Heart right ventricle (tissue), 16 donors: ENCODE measurements at regions not wholly inside any gene's neighbourhood (a gene's known extent, or its start where the extent isn't known, plus 50 kb on each side); places are given as distances from the start of the nearest gene placed in this dataset.
"Not testable (repeated sequence)": the region's sequence is repeated elsewhere in the genome, so short reads cannot be mapped to it uniquely, and the experiment has no call there.

Source experiments
- ATAC-seq, 8 donors: fragments of 200-7000 bp; cut with Tn5 transposase; one replicate each; pipeline ENCODE4 v1.9.1; 2020; ENCODE audit warnings: mild to moderate bottlenecking in 8 of 8, moderate library complexity in 8 of 8, moderate number of reproducible peaks in 1 of 8
- DNase-seq, 2 donors: peaks; one replicate each; pipeline ENCODE4 v3.0.0-alpha.2; 2020
- H3K27ac ChIP-seq, 10 donors: fragments of 200-600 bp; sonication (generic) in 2 of 10; one replicate each; pipeline versions ENCODE4 v1.5.0 to v1.8.0; 2020 to 2022; ENCODE audit warnings: mild to moderate bottlenecking in 3 of 10
- H3K27me3 ChIP-seq, 7 donors: fragments of 200-600 bp; one replicate each; pipeline ENCODE4 v1.8.0; 2021 to 2022; ENCODE audit warnings: mild to moderate bottlenecking in 2 of 7
- H3K36me3 ChIP-seq, 9 donors: fragments of 200-600 bp; sonication (generic) in 1 of 9; one replicate each; pipeline versions ENCODE4 v1.5.0 to v1.8.0; 2020 to 2022; ENCODE audit warnings: mild to moderate bottlenecking in 2 of 9
- H3K4me1 ChIP-seq, 9 donors: fragments of 200-600 bp; sonication (generic) in 1 of 9; one replicate each; pipeline versions ENCODE4 v1.5.0 to v1.8.0; 2020 to 2022; ENCODE audit warnings: mild to moderate bottlenecking in 4 of 9
- H3K4me3 ChIP-seq, 10 donors: fragments of 200-600 bp; sonication (generic) in 2 of 10; one replicate each; pipeline versions ENCODE4 v1.5.0 to v1.8.0; 2020 to 2022; ENCODE audit warnings: mild to moderate bottlenecking in 7 of 10, moderate library complexity in 2 of 10
- H3K9me3 ChIP-seq, 11 donors: fragments of 200-600 bp in 10 of 11; sonication (generic) in 2 of 11; one replicate each; pipeline versions ENCODE4 v1.5.0 to v1.8.0; 2013 to 2022; ENCODE audit warnings: mild to moderate bottlenecking in 2 of 11, control low read depth in 1 of 11, moderate library complexity in 1 of 11
- CTCF ChIP-seq, 9 donors: fragments of 200-600 bp; sonication (generic) in 2 of 9; IDR thresholded peaks; one replicate each; pipeline versions ENCODE4 v1.5.0 to v1.8.0; 2021 to 2022; ENCODE audit warnings: antibody characterized with exemption in 9 of 9, mild to moderate bottlenecking in 5 of 9, moderate library complexity in 1 of 9
- WGBS, 2 donors: extraction: QIAGEN DNeasy Blood & Tissue Kit; methylation state at CpG; one replicate each; pipeline ENCODE4 v1.1.7; 2013; ENCODE audit warnings: inconsistent platforms in 1 of 2; 5-methylcytosine and 5-hydroxymethylcytosine counted together
- intact Hi-C, 10 donors: fragments of 100-400 bp; cut with DNase I; formaldehyde crosslinking; loops; one replicate each; pipeline versions ENCODE4 v1.11.1 to v1.14.2; 2022
- donor health status: Arrhythmogenic right ventricular cardiomyopathy.
- donor health status: ischemic (EF 13 %, LVEDD 7.1; RV severe dilation, severe dysfunction).
- donor health status: healthy with polysubstance abuse.
- donor health status: DM: no; HTN: yes; CAD: no.
- donor health status: DM: no; HTN: no; CAD: no.
- donor health status: ischemic (EF 25% LVEDD 6.9; RV normal size, moderate dysfunction).
- donor health status: ischemic (EF 25% LVEDD 5.7; RV mildly dilated, moderate dysfunction).
- donor health status: healthy.
- donor health status: DM: yes; HTN: yes; CAD: no.
- donor health status: Ischemic cardiomyopathy.
- donor health status: ischemic (EF 35%, LVEDD 5.7; RV mildly dilated, moderate dysfunction).
- donor health status: nonischemic (EF 11% LVEDD 7.7; RV severe dilation, severe dysfunction).
- donor health status: DM: yes; HTN: yes; CAD: no.
- donor health status: PGD.
- donor health status: ischemic (EF 29% LVEDD 5.4; RV normal size, mild dysfunction).
- donor health status: nonischemic (EF 23%, LVEDD 6.1; RV moderate dilation, normal function).

- ATAC-seq (peak in 2 of 8 donors; percentile 7 to 13), DNase-seq (no peak)
- Histone ChIP-seq H3K4me1 (no peaks in the 10 kb centered on the region), H3K27me3 (peaks cover 0 to 24% (median 4%) of the 10 kb centered on the region in 7 donors), H3K9me3 (no peaks in the 10 kb centered on the region), H3K27ac (no peak overlapping the region), H3K4me3 (no peak overlapping the region), H3K36me3 (no peaks in the 10 kb centered on the region)
- 83 to 87% methylated on average over 8 to 9 of the region's 9 CpGs for WGBS, 2 donors
- TF ChIP-seq CTCF (IDR thresholded peaks at IDR 0.05), result no peak
- intact Hi-C loops, result no loop called here
Measured at GRCh38 chr14:105857826-105858675, 331.7 kb downstream of the TMEM121 start.

GRCh38 chr14:105858676-105859025 is 332.3 kb downstream of the TMEM121 start:
- no peak overlapping the region for H3K27ac ChIP-seq
- WGBS, 2 donors, result 79 to 86% methylated on average over 4 of the region's 4 CpGs
- no peaks in the 10 kb centered on the region for H3K9me3 ChIP-seq
- intact Hi-C loops, result no loop called here
- no peaks in the 10 kb centered on the region for H3K36me3 ChIP-seq
- no peak overlapping the region for H3K4me3 ChIP-seq
- no peaks in the 10 kb centered on the region for H3K4me1 ChIP-seq
- no peak for TF ChIP-seq CTCF (IDR thresholded peaks at IDR 0.05)
- H3K27me3 ChIP-seq, result peaks cover 0 to 30% (median 4%) of the 10 kb centered on the region in 7 donors
- DNase-seq, result no peak
- ATAC-seq, result no peak

- H3K27me3 ChIP-seq, result peaks cover 0 to 35% (median 6%) of the 10 kb centered on the region in 7 donors
- peak in 1 of 8 donors; percentile 11 for ATAC-seq
- H3K4me3 ChIP-seq, intact Hi-C loops, H3K27ac ChIP-seq, H3K9me3 ChIP-seq, H3K4me1 ChIP-seq, H3K36me3 ChIP-seq: not testable (repeated sequence)
- DNase-seq, result peak in 1 of 2 donors; percentile 7
- 78 to 84% methylated on average over 13 to 14 of the region's 16 CpGs for WGBS, 2 donors
Measured at GRCh38 chr14:105859073-105859716, 332.8 kb downstream of the TMEM121 start.

GRCh38 chr14:105859717-105860614 is 333.6 kb downstream of the TMEM121 start:
- no peak overlapping the region for H3K27ac ChIP-seq
- no peaks in the 10 kb centered on the region for H3K36me3 ChIP-seq
- no peaks in the 10 kb centered on the region for H3K4me1 ChIP-seq
- 87 to 88% methylated on average over 11 of the region's 11 CpGs for WGBS, 2 donors
- no peaks in the 10 kb centered on the region for H3K9me3 ChIP-seq
- H3K4me3 ChIP-seq, result no peak overlapping the region
- ATAC-seq (no peak), DNase-seq (peak in 1 of 2 donors; percentile 8)
- no peak for TF ChIP-seq CTCF (IDR thresholded peaks at IDR 0.05)
- peaks cover 0 to 43% (median 10%) of the 10 kb centered on the region in 7 donors for H3K27me3 ChIP-seq
- intact Hi-C loops, result no loop called here
